ENCODE measurements at regions not wholly inside any gene's neighbourhood (a gene's known extent, or its start where the extent isn't known, plus 50 kb on each side); places are given as distances from the start of the nearest gene placed in this dataset.

- Histone ChIP-seq H3K4me3 (no peak overlapping the region), H3K27me3 (ENCODE audit: insufficient read depth in 3 of 3, low read length in 2 of 3) (no peaks in the 10 kb centered on the region), H3K27ac (no peak overlapping the region), H3K36me3 (ENCODE audit: insufficient read depth in 1 of 2, low read depth in 1 of 2) (no peaks in the 10 kb centered on the region), H3K4me1 (no peaks in the 10 kb centered on the region), H3K9me3 (no peaks in the 10 kb centered on the region)
- no peak for TF ChIP-seq CTCF (IDR thresholded peaks at IDR 0.05)
- ATAC-seq (no peak), DNase-seq (no peak)
- intact Hi-C loops (cut with DNase I) = no loop called here
- 66 to 83% (median 70%) methylated on average over 2 of the region's 2 CpGs for WGBS, 3 donors
These were observed 334.2 kb downstream of the KLF12 start for GRCh38 chr13:73800011-73800410.

- no peak overlapping the region for H3K27ac ChIP-seq
- intact Hi-C loops (cut with DNase I) = no loop called here
- 63 to 92% (median 90%) methylated on average over 3 of the region's 3 CpGs for WGBS, 3 donors
These were observed 339.4 kb downstream of the KLF12 start for GRCh38 chr13:73794755-73795154.

GRCh38 chr13:73793361-73793760 lies 340.8 kb downstream of the KLF12 start:
- no peak for TF ChIP-seq CTCF (IDR thresholded peaks at IDR 0.05)
- H3K36me3 ChIP-seq (ENCODE audit: insufficient read depth in 1 of 2, low read depth in 1 of 2) = no peaks in the 10 kb centered on the region
- no peaks in the 10 kb centered on the region for H3K4me1 ChIP-seq
- no peaks in the 10 kb centered on the region for H3K27me3 ChIP-seq (ENCODE audit: insufficient read depth in 3 of 3, low read length in 2 of 3)
- DNase-seq = no peak
- no peak overlapping the region for H3K27ac ChIP-seq
- H3K4me3 ChIP-seq = no peak overlapping the region
- ATAC-seq = no peak
- intact Hi-C loops (cut with DNase I) = no loop called here
- no peaks in the 10 kb centered on the region for H3K9me3 ChIP-seq

More at GRCh38 chr13:73794755-73795154, 339.4 kb downstream of the KLF12 start:
- no peak for DNase-seq
- Histone ChIP-seq H3K4me3 (no peak overlapping the region), H3K9me3 (no peaks in the 10 kb centered on the region), H3K4me1 (no peaks in the 10 kb centered on the region), H3K36me3 (ENCODE audit: insufficient read depth in 1 of 2, low read depth in 1 of 2) (no peaks in the 10 kb centered on the region), H3K27me3 (ENCODE audit: insufficient read depth in 3 of 3, low read length in 2 of 3) (no peaks in the 10 kb centered on the region)
- ATAC-seq = no peak
- TF ChIP-seq CTCF (IDR thresholded peaks at IDR 0.05) = no peak

GRCh38 chr13:73792796-73793195 lies 341.4 kb downstream of the KLF12 start:
- Histone ChIP-seq H3K4me1 (no peaks in the 10 kb centered on the region), H3K27ac (no peak overlapping the region), H3K4me3 (no peak overlapping the region), H3K9me3 (no peaks in the 10 kb centered on the region), H3K27me3 (ENCODE audit: insufficient read depth in 3 of 3, low read length in 2 of 3) (no peaks in the 10 kb centered on the region), H3K36me3 (ENCODE audit: insufficient read depth in 1 of 2, low read depth in 1 of 2) (no peaks in the 10 kb centered on the region)
- intact Hi-C loops (cut with DNase I) = no loop called here
- ATAC-seq (no peak), DNase-seq (no peak)
- WGBS, 3 donors = 55 to 79% (median 62%) methylated on average over 5 of the region's 5 CpGs
- no peak for TF ChIP-seq CTCF (IDR thresholded peaks at IDR 0.05)
